ENCODE measurements at regions not wholly inside any gene's neighbourhood (a gene's known extent, or its start where the extent isn't known, plus 50 kb on each side); places are given as distances from the start of the nearest gene placed in this dataset.

DNA sequence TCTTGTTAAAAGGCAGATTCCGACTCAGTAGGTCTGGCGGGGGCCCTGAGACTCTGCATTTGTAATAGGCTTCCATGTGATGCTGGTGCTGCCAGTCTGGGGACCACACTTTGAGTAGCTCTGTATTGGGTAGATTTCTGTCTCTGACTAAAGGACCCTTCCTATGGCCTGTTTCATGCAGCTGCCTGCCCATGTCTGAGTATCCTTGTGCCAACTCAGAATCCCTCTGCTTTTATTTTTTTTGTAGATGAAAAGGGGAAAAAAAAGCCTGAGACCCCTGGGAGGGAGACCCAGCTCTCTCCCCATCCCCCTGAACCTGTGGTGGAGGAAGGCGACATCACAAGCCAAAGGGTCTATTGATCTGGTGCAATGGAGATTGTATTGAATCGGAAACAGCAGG, 81.9 kb downstream of the EBLN2 start:
- intact Hi-C loops (cut with micrococcal nuclease; ENCODE audit: unreplicated experiment) (no loop called here), in situ Hi-C loops (cut with HindIII; ENCODE audit: low pct_unique_long_range_greater_than_20kb, low sequenced_read_pairs) (no loop called here)
- Histone ChIP-seq H3K27me3 (ENCODE audit: control insufficient read depth, insufficient read depth, low read length) (no peaks in the 10 kb centered on the region), H3K4me1 (ENCODE audit: control insufficient read depth, insufficient read depth, low read length) (no peaks in the 10 kb centered on the region), H3K27ac (ENCODE audit: low read length) (no peak overlapping the region), H3K36me3 (ENCODE audit: control insufficient read depth, insufficient read depth, low read length) (no peaks in the 10 kb centered on the region), H3K4me3 (ENCODE audit: low read depth in 2 of 2, low read length in 2 of 2) (no peak overlapping the region), H3K9me3 (ENCODE audit: control insufficient read depth, insufficient read depth, low read depth, low read length) (no peaks in the 10 kb centered on the region)
- ATAC-seq (no peak), DNase-seq (ENCODE audit: low read depth, low spot score) (no peak)
- ChIA-PET CTCF (no interaction called here), POLR2A (no interaction called here)
- TF ChIP-seq POLR2AphosphoS5 (IDR thresholded peaks at IDR 0.05; ENCODE audit: low read depth, low read length) (no peak), SIN3A (IDR thresholded peaks at IDR 0.05; ENCODE audit: borderline replicate concordance, insufficient read depth, low read depth, low read length) (no peak), TCF7L2 (IDR thresholded peaks at IDR 0.05; ENCODE audit: low read depth, low read length) (no peak)
- TF ChIP-seq, protein P1, sequence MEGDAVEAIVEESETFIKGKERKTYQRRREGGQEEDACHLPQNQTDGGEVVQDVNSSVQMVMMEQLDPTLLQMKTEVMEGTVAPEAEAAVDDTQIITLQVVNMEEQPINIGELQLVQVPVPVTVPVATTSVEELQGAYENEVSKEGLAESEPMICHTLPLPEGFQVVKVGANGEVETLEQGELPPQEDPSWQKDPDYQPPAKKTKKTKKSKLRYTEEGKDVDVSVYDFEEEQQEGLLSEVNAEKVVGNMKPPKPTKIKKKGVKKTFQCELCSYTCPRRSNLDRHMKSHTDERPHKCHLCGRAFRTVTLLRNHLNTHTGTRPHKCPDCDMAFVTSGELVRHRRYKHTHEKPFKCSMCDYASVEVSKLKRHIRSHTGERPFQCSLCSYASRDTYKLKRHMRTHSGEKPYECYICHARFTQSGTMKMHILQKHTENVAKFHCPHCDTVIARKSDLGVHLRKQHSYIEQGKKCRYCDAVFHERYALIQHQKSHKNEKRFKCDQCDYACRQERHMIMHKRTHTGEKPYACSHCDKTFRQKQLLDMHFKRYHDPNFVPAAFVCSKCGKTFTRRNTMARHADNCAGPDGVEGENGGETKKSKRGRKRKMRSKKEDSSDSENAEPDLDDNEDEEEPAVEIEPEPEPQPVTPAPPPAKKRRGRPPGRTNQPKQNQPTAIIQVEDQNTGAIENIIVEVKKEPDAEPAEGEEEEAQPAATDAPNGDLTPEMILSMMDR (IDR thresholded peaks at IDR 0.05): no peak
- TF ChIP-seq, protein P2, sequence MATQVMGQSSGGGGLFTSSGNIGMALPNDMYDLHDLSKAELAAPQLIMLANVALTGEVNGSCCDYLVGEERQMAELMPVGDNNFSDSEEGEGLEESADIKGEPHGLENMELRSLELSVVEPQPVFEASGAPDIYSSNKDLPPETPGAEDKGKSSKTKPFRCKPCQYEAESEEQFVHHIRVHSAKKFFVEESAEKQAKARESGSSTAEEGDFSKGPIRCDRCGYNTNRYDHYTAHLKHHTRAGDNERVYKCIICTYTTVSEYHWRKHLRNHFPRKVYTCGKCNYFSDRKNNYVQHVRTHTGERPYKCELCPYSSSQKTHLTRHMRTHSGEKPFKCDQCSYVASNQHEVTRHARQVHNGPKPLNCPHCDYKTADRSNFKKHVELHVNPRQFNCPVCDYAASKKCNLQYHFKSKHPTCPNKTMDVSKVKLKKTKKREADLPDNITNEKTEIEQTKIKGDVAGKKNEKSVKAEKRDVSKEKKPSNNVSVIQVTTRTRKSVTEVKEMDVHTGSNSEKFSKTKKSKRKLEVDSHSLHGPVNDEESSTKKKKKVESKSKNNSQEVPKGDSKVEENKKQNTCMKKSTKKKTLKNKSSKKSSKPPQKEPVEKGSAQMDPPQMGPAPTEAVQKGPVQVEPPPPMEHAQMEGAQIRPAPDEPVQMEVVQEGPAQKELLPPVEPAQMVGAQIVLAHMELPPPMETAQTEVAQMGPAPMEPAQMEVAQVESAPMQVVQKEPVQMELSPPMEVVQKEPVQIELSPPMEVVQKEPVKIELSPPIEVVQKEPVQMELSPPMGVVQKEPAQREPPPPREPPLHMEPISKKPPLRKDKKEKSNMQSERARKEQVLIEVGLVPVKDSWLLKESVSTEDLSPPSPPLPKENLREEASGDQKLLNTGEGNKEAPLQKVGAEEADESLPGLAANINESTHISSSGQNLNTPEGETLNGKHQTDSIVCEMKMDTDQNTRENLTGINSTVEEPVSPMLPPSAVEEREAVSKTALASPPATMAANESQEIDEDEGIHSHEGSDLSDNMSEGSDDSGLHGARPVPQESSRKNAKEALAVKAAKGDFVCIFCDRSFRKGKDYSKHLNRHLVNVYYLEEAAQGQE (IDR thresholded peaks at IDR 0.05; ENCODE audit: insufficient read depth in 1 of 2, low read depth in 2 of 2, low read length in 1 of 2): no peak
- BruUV-seq (replicated peaks): no TSS peak

DNA sequence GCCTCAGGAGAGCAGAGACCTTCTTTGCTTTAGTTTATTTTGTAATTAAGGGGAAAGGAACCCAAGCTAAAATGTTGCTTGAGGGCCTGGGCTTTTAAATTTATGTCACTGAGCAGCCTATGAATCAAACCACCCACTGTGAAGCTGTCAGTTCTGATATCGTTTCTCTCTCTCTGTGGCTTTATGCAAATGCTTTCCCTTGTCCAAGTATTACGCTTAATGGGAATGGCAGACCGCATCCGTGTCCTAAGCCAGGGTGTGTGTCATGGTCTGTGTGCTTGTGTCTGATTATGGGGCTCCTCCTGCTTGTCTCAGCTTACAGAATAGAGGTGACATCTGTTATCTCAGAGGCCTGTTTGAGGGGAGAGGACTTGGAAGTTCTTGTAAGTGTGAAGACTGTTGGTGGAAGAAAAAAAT, 82.4 kb downstream of the EBLN2 start:
- TF ChIP-seq POLR2AphosphoS5 (IDR thresholded peaks at IDR 0.05; ENCODE audit: low read depth, low read length): no peak
- TF ChIP-seq, protein P2 (IDR thresholded peaks at IDR 0.05; ENCODE audit: insufficient read depth in 1 of 2, low read depth in 2 of 2, low read length in 1 of 2): no peak
- TF ChIP-seq SIN3A (IDR thresholded peaks at IDR 0.05; ENCODE audit: borderline replicate concordance, insufficient read depth, low read depth, low read length): no peak
- no peak for TF ChIP-seq TCF7L2 (IDR thresholded peaks at IDR 0.05; ENCODE audit: low read depth, low read length)
- TF ChIP-seq, protein P1 (IDR thresholded peaks at IDR 0.05): no peak
- intact Hi-C loops (cut with micrococcal nuclease; ENCODE audit: unreplicated experiment): no loop called here
- in situ Hi-C loops (cut with HindIII; ENCODE audit: low pct_unique_long_range_greater_than_20kb, low sequenced_read_pairs): no loop called here
- H3K27me3 ChIP-seq (ENCODE audit: control insufficient read depth, insufficient read depth, low read length): no peaks in the 10 kb centered on the region
- ChIA-PET CTCF (no interaction called here), POLR2A (no interaction called here)
- no peak overlapping the region for H3K4me3 ChIP-seq (ENCODE audit: low read depth in 2 of 2, low read length in 2 of 2)
- no TSS peak for BruUV-seq (replicated peaks)
- ATAC-seq: no peak
- DNase-seq (ENCODE audit: low read depth, low spot score): no peak
- no peak overlapping the region for H3K27ac ChIP-seq (ENCODE audit: low read length)
- H3K9me3 ChIP-seq (ENCODE audit: control insufficient read depth, insufficient read depth, low read depth, low read length): no peaks in the 10 kb centered on the region
- H3K4me1 ChIP-seq (ENCODE audit: control insufficient read depth, insufficient read depth, low read length): no peaks in the 10 kb centered on the region
- no peaks in the 10 kb centered on the region for H3K36me3 ChIP-seq (ENCODE audit: control insufficient read depth, insufficient read depth, low read length)

All from Panc1 (cell line).